Endothelial cell of umbilical vein (primary cell): ENCODE measurements at regions not wholly inside any gene's neighbourhood (a gene's known extent, or its start where the extent isn't known, plus 50 kb on each side); places are given as distances from the start of the nearest gene placed in this dataset.

Source experiments
- BruUV-seq: library from RNA; stranded (reverse); fragments of 400-500 nt; replicated peaks from 2 replicates; lab custom pipeline; 2021; lab: Mats Ljungman, UMichigan
- CTCF ChIA-PET: fragments of 300-600, 350-600 bp; sonication (Branson Sonifier 250); formaldehyde crosslinking; loops from one replicate; lab custom pipeline; 2021; ENCODE audit warnings: antibody characterized with exemption, inconsistent platforms; lab: Charles Lee
- POLR2A ChIA-PET: fragments of 300-600, 350-600 bp; sonication (Branson Sonifier 250); formaldehyde crosslinking; loops from one replicate; lab custom pipeline; 2021; ENCODE audit warnings: antibody characterized with exemption, inconsistent platforms; lab: Charles Lee
- DNase-seq: peaks from one replicate; pipeline ENCODE4 v3.0.0-alpha.2; 2011; ENCODE audit warnings: low read depth, low spot score
- FAIRE-seq: peaks from 2 replicates; lab custom pipeline; 2011; peaks lifted over from hg19 to GRCh38; lab: Jason Lieb, UNC
- H2AFZ ChIP-seq: 2 replicates; pipeline ENCODE4 v1.6.0; 2012; ENCODE audit warnings: low read depth, low read length, control low read depth, inconsistent platforms
- H3K27ac ChIP-seq: 2 replicates; pipeline ENCODE4 v1.5.1; 2011; ENCODE audit warnings: low read depth, mild to moderate bottlenecking, control low read depth, low read length, moderate library complexity; ENCODE audit not compliant: insufficient read depth
- H3K27me3 ChIP-seq, 2 experiments: 2 replicates each; pipeline versions ENCODE4 v1.6.0 to v1.6.1; 2011; ENCODE audit warnings: low read length in 2 of 2, mixed read lengths in 1 of 2; ENCODE audit not compliant: control insufficient read depth in 2 of 2, insufficient read depth in 2 of 2
- H3K36me3 ChIP-seq, 2 experiments: 2 replicates in 1 of 2; 3 replicates in 1 of 2; pipeline ENCODE4 v1.5.1; 2011; ENCODE audit warnings: low read length in 2 of 2, mild to moderate bottlenecking in 1 of 2, moderate library complexity in 1 of 2; ENCODE audit not compliant: control insufficient read depth in 2 of 2, insufficient read depth in 2 of 2; ENCODE audit errors: extremely low read depth in 1 of 2
- H3K4me1 ChIP-seq: 3 replicates; pipeline ENCODE4 v1.5.1; 2011; ENCODE audit warnings: mild to moderate bottlenecking, low read length; ENCODE audit not compliant: control insufficient read depth, insufficient read depth; ENCODE audit errors: extremely low read depth
- H3K4me2 ChIP-seq: 2 replicates; pipeline ENCODE4 v1.6.1; 2011; ENCODE audit warnings: low read length, control low read depth, mixed read lengths; ENCODE audit not compliant: insufficient read depth
- H3K4me3 ChIP-seq, 3 experiments: fragments of 200-600 bp in 1 of 3; sonication (generic), shearing (Covaris generic) in 1 of 3; replicated peaks in 1 of 3; 2 replicates each; pipeline ENCODE4 v1.5.1; 2011 to 2016; ENCODE audit warnings: control low read depth in 3 of 3, low read length in 3 of 3, mild to moderate bottlenecking in 2 of 3, inconsistent platforms in 1 of 3, low read depth in 1 of 3, moderate library complexity in 1 of 3; ENCODE audit not compliant: insufficient read depth in 1 of 3
- H3K79me2 ChIP-seq: 2 replicates; pipeline ENCODE4 v1.6.0; 2012; ENCODE audit warnings: low read length, inconsistent platforms; ENCODE audit not compliant: control insufficient read depth, insufficient read depth
- H3K9ac ChIP-seq: replicated peaks from 2 replicates; pipeline ENCODE3; 2011; ENCODE audit warnings: low read length, control low read depth; ENCODE audit not compliant: insufficient read depth; ENCODE audit errors: extremely low read depth
- H3K9me1 ChIP-seq: replicated peaks from 3 replicates; pipeline ENCODE4 v1.6.0; 2011; ENCODE audit warnings: mild to moderate bottlenecking, low read length; ENCODE audit not compliant: control insufficient read depth, insufficient read depth; ENCODE audit errors: extremely low read depth
- H3K9me3 ChIP-seq: replicated peaks from 2 replicates; pipeline ENCODE4 v1.5.1; 2012; ENCODE audit warnings: low read length, inconsistent platforms; ENCODE audit not compliant: control insufficient read depth, insufficient read depth
- H4K20me1 ChIP-seq: replicated peaks from 2 replicates; pipeline ENCODE3; 2011; ENCODE audit warnings: mild to moderate bottlenecking, low read length; ENCODE audit not compliant: control insufficient read depth, insufficient read depth; ENCODE audit errors: extremely low read depth
- EZH2 ChIP-seq: IDR thresholded peaks from 2 replicates; pipeline ENCODE4 v1.6.1; 2012; ENCODE audit warnings: borderline replicate concordance, low read depth, mild to moderate bottlenecking, moderate library complexity, low read length, inconsistent platforms; ENCODE audit not compliant: severe bottlenecking
- FOS ChIP-seq: IDR thresholded peaks from 2 replicates; pipeline ENCODE4 v1.6.1; 2011; ENCODE audit warnings: mild to moderate bottlenecking, low read length, moderate library complexity, borderline replicate concordance; ENCODE audit not compliant: insufficient read depth
- GATA2 ChIP-seq: IDR thresholded peaks from 2 replicates; pipeline ENCODE4 v1.7.0; 2011; ENCODE audit warnings: low read depth, mild to moderate bottlenecking, moderate library complexity, mixed read lengths, low read length; ENCODE audit not compliant: insufficient read length, insufficient read depth
- JUN ChIP-seq: IDR thresholded peaks from 2 replicates; pipeline ENCODE4 v1.6.1; 2011; ENCODE audit warnings: borderline replicate concordance, low read depth; ENCODE audit not compliant: insufficient read length, insufficient read depth
- MYC ChIP-seq: IDR thresholded peaks from one replicate; pipeline ENCODE4 v1.6.1; 2011; ENCODE audit warnings: mild to moderate bottlenecking, low read depth, low read length
- POLR2A ChIP-seq: IDR thresholded peaks from 2 replicates; pipeline ENCODE4 v1.6.1; 2012; ENCODE audit warnings: low read depth, mild to moderate bottlenecking, control low read depth, low read length
- POLR2AphosphoS5 ChIP-seq: IDR thresholded peaks from 2 replicates; pipeline ENCODE4 v1.6.1; 2012; ENCODE audit warnings: low read depth, mild to moderate bottlenecking, control low read depth, low read length, moderate library complexity; ENCODE audit not compliant: insufficient read depth
- dilution Hi-C: fragments of 300-500 bp; cut with MboI; formaldehyde crosslinking; loops from one replicate; pipeline ENCODE4 v1.15.0; 2019; ENCODE audit warnings: low sequenced_read_pairs; ENCODE audit not compliant: extremely low pct_ligation_motif_present
- intact Hi-C: fragments of 100-400 bp; cut with micrococcal nuclease; formaldehyde crosslinking; loops from one replicate; pipeline ENCODE4 v1.10.0; 2022
- TF ChIP-seq, protein P1 (sequence below), 2 donors: IDR thresholded peaks; 1 replicate in 1 of 2; 2 replicates in 1 of 2; pipeline ENCODE4 v1.5.1; 2011; ENCODE audit warnings: low read length in 2 of 2, mild to moderate bottlenecking in 2 of 2, moderate library complexity in 2 of 2, control low read depth in 1 of 2, inconsistent platforms in 1 of 2, low read depth in 1 of 2; ENCODE audit not compliant: insufficient read depth in 1 of 2; ENCODE audit errors: extremely low read depth in 1 of 2
- TF ChIP-seq, protein P2 (sequence below): IDR thresholded peaks from 2 replicates; pipeline ENCODE4 v1.6.1; 2011; ENCODE audit not compliant: insufficient read depth, insufficient read length

DNA sequence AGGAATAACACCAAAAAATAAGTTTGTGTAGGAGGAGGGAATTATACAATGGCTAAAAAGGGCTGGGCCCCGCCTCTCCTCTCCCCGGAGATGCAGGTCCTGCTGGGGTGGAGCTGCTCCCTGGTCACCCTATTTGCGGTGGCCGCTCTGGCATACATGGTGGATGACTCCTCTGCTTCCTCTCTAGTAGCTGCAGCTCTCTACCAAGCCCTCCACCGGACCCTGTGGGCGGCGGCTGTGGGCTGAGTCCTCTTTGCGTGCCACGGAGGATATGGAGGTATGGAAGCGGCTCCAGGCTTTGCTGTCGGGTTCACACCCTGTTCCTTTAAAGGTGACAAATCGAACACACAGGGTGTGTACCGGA is 77.1 kb upstream of the SEC11C start:
- CTCF ChIA-PET = interaction anchor here (18.8 kb wide), 1 partner anchor 287 kb away, joined by 994 read pairs; no protein-coding TSS in a partner anchor
- no peaks in the 10 kb centered on the region for H3K9me3 ChIP-seq
- no peaks in the 10 kb centered on the region for H4K20me1 ChIP-seq
- H3K4me2 ChIP-seq = no peak overlapping the region
- POLR2A ChIA-PET = no interaction called here
- H3K27ac ChIP-seq = no peak overlapping the region
- no peaks in the 10 kb centered on the region for H3K4me1 ChIP-seq
- no peak overlapping the region for H2AFZ ChIP-seq
- DNase-seq (no peak), FAIRE-seq (no peak)
- dilution Hi-C loops = loop anchor here (25.0 kb wide), 1 partner anchor 275 kb away; no protein-coding TSS in a partner anchor
- TF ChIP-seq FOS = no peak
- TF ChIP-seq GATA2 = no peak
- no peak for TF ChIP-seq POLR2AphosphoS5
- no peak for TF ChIP-seq POLR2A
- TF ChIP-seq MYC = no peak
- TF ChIP-seq, protein P1, sequence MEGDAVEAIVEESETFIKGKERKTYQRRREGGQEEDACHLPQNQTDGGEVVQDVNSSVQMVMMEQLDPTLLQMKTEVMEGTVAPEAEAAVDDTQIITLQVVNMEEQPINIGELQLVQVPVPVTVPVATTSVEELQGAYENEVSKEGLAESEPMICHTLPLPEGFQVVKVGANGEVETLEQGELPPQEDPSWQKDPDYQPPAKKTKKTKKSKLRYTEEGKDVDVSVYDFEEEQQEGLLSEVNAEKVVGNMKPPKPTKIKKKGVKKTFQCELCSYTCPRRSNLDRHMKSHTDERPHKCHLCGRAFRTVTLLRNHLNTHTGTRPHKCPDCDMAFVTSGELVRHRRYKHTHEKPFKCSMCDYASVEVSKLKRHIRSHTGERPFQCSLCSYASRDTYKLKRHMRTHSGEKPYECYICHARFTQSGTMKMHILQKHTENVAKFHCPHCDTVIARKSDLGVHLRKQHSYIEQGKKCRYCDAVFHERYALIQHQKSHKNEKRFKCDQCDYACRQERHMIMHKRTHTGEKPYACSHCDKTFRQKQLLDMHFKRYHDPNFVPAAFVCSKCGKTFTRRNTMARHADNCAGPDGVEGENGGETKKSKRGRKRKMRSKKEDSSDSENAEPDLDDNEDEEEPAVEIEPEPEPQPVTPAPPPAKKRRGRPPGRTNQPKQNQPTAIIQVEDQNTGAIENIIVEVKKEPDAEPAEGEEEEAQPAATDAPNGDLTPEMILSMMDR (IDR thresholded peaks at IDR 0.05; ENCODE audit: extremely low read depth in 1 of 2, insufficient read depth in 1 of 2, low read depth in 1 of 2, low read length in 2 of 2) = no peak
- TF ChIP-seq, protein P2, sequence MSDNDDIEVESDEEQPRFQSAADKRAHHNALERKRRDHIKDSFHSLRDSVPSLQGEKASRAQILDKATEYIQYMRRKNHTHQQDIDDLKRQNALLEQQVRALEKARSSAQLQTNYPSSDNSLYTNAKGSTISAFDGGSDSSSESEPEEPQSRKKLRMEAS = no peak
- TF ChIP-seq JUN = no peak
- TF ChIP-seq EZH2 = no peak
- H3K4me3 ChIP-seq = no peak overlapping the region
- H3K9ac ChIP-seq = no peak overlapping the region
- no peaks in the 10 kb centered on the region for H3K9me1 ChIP-seq
- H3K79me2 ChIP-seq = no peaks in the 10 kb centered on the region
- BruUV-seq = no TSS peak
- peaks cover 0 to 8% of the 10 kb centered on the region in 2 experiments for H3K27me3 ChIP-seq
- H3K36me3 ChIP-seq = no peaks in the 10 kb centered on the region
- intact Hi-C loops = no loop called here
